D721Med (cell line): ENCODE measurements at regions not wholly inside any gene's neighbourhood (a gene's known extent, or its start where the extent isn't known, plus 50 kb on each side); places are given as distances from the start of the nearest gene placed in this dataset.
A peak's percentile ranks its signal among the peaks of the same experiment; 100 is the strongest.

ENCODE experiments used
- DNase-seq: peaks from one replicate; pipeline ENCODE4 v3.0.0; 2011; ENCODE audit warnings: low spot score; ENCODE audit not compliant: insufficient read length
- FAIRE-seq: peaks from 2 replicates; lab custom pipeline; 2011; peaks lifted over from hg19 to GRCh38; lab: Jason Lieb, UNC
- TF ChIP-seq, protein P1 (sequence below): IDR thresholded peaks from 2 replicates; pipeline ENCODE4 v1.5.1; 2012; ENCODE audit warnings: mild to moderate bottlenecking, control low read depth; ENCODE audit not compliant: insufficient read depth; ENCODE audit errors: missing control alignments

DNA sequence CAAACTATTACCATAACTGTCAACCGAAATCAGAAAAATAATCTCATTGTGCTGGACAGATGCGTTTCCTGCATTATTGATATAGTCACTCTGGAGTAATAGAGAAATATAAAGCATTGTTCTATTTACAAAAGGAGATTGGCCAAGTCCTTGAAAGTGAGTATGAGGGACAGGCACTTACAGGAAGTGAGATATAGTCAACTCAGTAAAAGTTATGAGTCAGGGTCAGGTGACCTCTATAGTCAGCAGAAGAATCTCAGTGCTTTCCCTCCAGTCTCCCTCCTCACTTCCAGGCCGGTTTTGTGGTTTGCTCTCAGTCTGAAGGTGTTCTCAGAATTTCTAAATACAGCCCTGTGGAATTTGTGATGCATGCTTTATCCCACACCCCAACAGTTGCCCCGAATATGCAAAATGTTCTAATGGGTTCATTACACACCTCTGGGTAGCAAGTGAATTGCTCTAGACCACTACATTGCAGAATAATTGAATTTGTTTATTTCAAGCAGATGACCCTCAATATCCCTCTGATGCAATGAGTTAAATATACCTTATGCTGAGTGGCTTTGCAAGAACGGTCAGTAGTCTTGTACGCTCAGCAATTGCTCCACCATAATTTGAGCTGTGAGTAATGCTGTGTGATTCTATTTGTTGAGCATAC, 787.7 kb downstream of the MCTP2 start:
- TF ChIP-seq, protein P1, sequence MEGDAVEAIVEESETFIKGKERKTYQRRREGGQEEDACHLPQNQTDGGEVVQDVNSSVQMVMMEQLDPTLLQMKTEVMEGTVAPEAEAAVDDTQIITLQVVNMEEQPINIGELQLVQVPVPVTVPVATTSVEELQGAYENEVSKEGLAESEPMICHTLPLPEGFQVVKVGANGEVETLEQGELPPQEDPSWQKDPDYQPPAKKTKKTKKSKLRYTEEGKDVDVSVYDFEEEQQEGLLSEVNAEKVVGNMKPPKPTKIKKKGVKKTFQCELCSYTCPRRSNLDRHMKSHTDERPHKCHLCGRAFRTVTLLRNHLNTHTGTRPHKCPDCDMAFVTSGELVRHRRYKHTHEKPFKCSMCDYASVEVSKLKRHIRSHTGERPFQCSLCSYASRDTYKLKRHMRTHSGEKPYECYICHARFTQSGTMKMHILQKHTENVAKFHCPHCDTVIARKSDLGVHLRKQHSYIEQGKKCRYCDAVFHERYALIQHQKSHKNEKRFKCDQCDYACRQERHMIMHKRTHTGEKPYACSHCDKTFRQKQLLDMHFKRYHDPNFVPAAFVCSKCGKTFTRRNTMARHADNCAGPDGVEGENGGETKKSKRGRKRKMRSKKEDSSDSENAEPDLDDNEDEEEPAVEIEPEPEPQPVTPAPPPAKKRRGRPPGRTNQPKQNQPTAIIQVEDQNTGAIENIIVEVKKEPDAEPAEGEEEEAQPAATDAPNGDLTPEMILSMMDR, result no peak
- DNase-seq (no peak), FAIRE-seq (no peak)

DNA sequence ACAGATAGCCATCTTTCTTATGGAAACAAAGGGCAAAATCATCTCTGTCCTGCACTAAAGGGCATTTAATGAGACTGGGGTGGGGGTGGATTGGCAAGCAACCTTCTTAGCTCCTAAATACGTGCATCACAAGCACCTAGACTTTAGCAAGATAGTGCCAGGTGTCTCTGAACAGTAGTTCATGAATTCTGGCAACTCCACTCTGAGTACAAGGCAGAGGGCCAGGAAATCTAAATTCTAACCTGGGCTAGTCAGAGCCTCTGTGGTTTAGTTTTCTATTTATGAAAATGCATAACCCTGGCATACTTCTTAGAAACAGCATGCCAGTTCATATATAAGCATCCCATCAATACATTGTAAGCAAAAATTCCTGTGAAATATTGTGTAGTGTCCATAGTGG, 788.5 kb downstream of the MCTP2 start:
- FAIRE-seq (no peak), DNase-seq (no peak)
- TF ChIP-seq, protein P1, result no peak

- FAIRE-seq (no peak), DNase-seq (no peak)
- TF ChIP-seq, protein P1, result no peak
Observed at GRCh38 chr15:95021816-95022215, 790.5 kb downstream of the MCTP2 start.

DNA sequence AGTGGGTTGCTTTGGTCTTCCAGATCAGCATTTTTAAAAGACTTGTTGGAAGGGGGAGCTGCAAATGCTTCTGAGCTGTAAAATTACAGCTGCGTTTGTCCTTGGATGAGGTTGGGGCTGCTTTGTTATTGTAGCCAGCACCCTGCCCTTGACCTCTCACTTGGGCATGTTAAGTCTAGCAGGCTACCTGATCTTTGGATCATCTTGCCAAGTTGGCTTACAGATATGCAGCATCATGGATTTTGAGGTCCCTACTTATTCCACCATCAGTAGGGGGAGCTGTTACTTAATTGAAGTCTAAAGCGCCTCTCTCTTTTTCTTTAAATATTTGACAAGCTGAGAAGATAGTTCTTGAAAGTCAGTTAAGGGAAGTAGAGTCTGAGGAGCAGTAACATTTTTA, 793.0 kb downstream of the MCTP2 start:
- DNase-seq (no peak), FAIRE-seq (no peak)
- TF ChIP-seq, protein P1, result peak; percentile 13

- TF ChIP-seq, protein P1, result peak; percentile 19
- no peak for DNase-seq
- FAIRE-seq, result no peak
Observed at GRCh38 chr15:95025924-95026728, 794.8 kb downstream of the MCTP2 start.

DNA sequence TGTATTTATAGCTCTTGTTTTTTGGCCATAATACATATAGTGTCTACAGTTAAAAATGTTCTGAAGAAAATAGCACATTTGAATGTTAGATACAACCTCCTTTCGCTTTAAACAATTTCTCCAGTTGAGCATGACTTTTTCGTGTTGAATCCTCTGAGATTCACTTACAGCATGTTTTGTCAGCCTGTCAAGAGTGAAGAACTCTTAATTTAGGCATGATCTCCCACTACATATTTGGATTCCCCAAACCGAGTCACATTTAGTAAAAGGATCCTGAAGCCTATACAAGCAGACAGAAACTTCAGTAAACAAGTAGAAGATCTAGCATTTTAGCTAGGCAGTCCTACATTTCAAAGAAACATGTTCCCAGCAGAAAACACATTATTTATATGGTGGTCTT, 796.6 kb downstream of the MCTP2 start:
- FAIRE-seq, result no peak
- TF ChIP-seq, protein P1, result no peak

DNA sequence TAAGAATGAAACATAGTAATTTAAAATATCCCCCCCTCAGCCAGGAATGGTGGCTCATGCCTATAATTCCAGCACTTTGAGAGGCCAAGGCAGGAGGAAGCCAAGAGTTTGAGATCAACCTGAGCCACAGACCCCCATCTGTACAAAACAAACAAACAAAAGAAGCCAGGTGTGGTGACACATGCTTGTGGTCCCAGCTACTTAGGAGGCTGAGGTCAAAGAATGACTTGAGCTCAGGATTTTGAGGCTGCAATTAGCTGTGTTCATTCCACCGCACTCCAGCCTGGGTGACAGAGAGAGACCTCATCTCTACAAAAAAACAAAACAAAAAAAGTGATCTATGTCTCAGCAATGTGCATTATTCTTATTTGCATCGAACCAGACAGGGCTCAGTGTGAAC, 800.8 kb downstream of the MCTP2 start:
- TF ChIP-seq, protein P1, result no peak
- no peak for DNase-seq
- FAIRE-seq, result no peak

More for the DNA sequence above, 796.6 kb downstream of the MCTP2 start:
- DNase-seq, result no peak
